WTC11 (cell line): ENCODE measurements at regions not wholly inside any gene's neighbourhood (a gene's known extent, or its start where the extent isn't known, plus 50 kb on each side); places are given as distances from the start of the nearest gene placed in this dataset.

Experiments
- ATAC-seq: fragments of 200-7000 bp; cut with Tn5 transposase; 2 replicates; pipeline ENCODE4 v1.10.0; 2021; ENCODE audit warnings: mild to moderate bottlenecking, moderate library complexity
- CTCF ChIA-PET: fragments of 300-600 bp; sonication (Branson Sonifier 250); formaldehyde crosslinking; loops from one replicate; lab custom pipeline; 2021; ENCODE audit warnings: antibody characterized with exemption; lab: Charles Lee
- POLR2A ChIA-PET: fragments of 350-600 bp; sonication (Branson Sonifier 250); formaldehyde crosslinking; loops from one replicate; lab custom pipeline; 2021; ENCODE audit warnings: antibody characterized with exemption; lab: Charles Lee
- DNase-seq: peaks from one replicate; pipeline ENCODE4 v3.0.0; 2021; ENCODE audit warnings: low spot score
- H3K27ac Mint-ChIP-seq: 2 replicates; pipeline ENCODE4 v1.8.0; 2021; ENCODE audit warnings: mixed read lengths
- H3K27me3 Mint-ChIP-seq: 2 replicates; pipeline ENCODE4 v1.8.0; 2021; ENCODE audit warnings: low read depth, mild to moderate bottlenecking, moderate library complexity, mixed read lengths
- H3K36me3 Mint-ChIP-seq: 2 replicates; pipeline ENCODE4 v1.8.0; 2021; ENCODE audit warnings: mixed read lengths
- H3K4me1 Mint-ChIP-seq: 2 replicates; pipeline ENCODE4 v1.8.0; 2022; ENCODE audit warnings: mixed read lengths
- H3K4me3 Mint-ChIP-seq: 2 replicates; pipeline ENCODE4 v1.8.0; 2021; ENCODE audit warnings: mild to moderate bottlenecking, moderate library complexity, mixed read lengths
- H3K9me3 Mint-ChIP-seq: 2 replicates; pipeline ENCODE4 v1.8.0; 2021; ENCODE audit warnings: mixed read lengths
- CBFB ChIP-seq: sonication (generic); formaldehyde crosslinking; IDR thresholded peaks from 2 replicates; pipeline ENCODE4 v1.8.1; 2022; ENCODE audit warnings: mild to moderate bottlenecking, low read depth, missing genetic modification reagents
- ETV6 ChIP-seq: sonication (generic); formaldehyde crosslinking; IDR thresholded peaks from 2 replicates; pipeline ENCODE4 v1.8.1; 2022; ENCODE audit warnings: mild to moderate bottlenecking, missing genetic modification reagents
- FOXK1 ChIP-seq: sonication (generic); formaldehyde crosslinking; IDR thresholded peaks from 2 replicates; pipeline ENCODE4 v1.8.0; 2022; ENCODE audit warnings: mild to moderate bottlenecking, moderate library complexity, missing genetic modification reagents
- GTF2I ChIP-seq: fragments of 250-450 bp; sonication (Bioruptor Pico); conservative IDR thresholded peaks from 2 replicates; pipeline ENCODE4 v1.4.0; 2021; ENCODE audit warnings: mild to moderate bottlenecking
- HMGA2 ChIP-seq: fragments of 250-450 bp; sonication (Bioruptor Pico); IDR thresholded peaks from 2 replicates; pipeline ENCODE4 v1.4.0; 2021; ENCODE audit warnings: mild to moderate bottlenecking, moderate library complexity
- IRF2 ChIP-seq: sonication (generic); formaldehyde crosslinking; IDR thresholded peaks from 2 replicates; pipeline ENCODE4 v1.8.0; 2022; ENCODE audit warnings: low read depth, missing genetic modification reagents, borderline replicate concordance
- JAZF1 ChIP-seq: fragments of 250-450 bp; sonication (Bioruptor Pico); IDR thresholded peaks from 2 replicates; pipeline ENCODE4 v1.9.0; 2021; ENCODE audit warnings: moderate library complexity, mild to moderate bottlenecking, inconsistent platforms
- MXD4 ChIP-seq: fragments of 250-450 bp; sonication (Bioruptor Pico); IDR thresholded peaks from 2 replicates; pipeline ENCODE4 v1.8.0; 2021; ENCODE audit warnings: mild to moderate bottlenecking, moderate library complexity, borderline replicate concordance
- NFATC4 ChIP-seq: fragments of 250-450 bp; sonication (Bioruptor Pico); IDR thresholded peaks from 2 replicates; pipeline ENCODE4 v1.9.0; 2021; ENCODE audit warnings: mild to moderate bottlenecking
- SMAD3 ChIP-seq: sonication (generic); formaldehyde crosslinking; IDR thresholded peaks from 2 replicates; pipeline ENCODE4 v1.8.0; 2022; ENCODE audit warnings: missing genetic modification reagents, mild to moderate bottlenecking, borderline replicate concordance
- TEAD1 ChIP-seq: sonication (generic); formaldehyde crosslinking; IDR thresholded peaks from 2 replicates; pipeline ENCODE4 v1.8.0; 2022; ENCODE audit warnings: mild to moderate bottlenecking, missing genetic modification reagents
- TEAD4 ChIP-seq: sonication (generic); formaldehyde crosslinking; IDR thresholded peaks from 2 replicates; pipeline ENCODE4 v1.8.0; 2022; ENCODE audit warnings: mild to moderate bottlenecking, missing genetic modification reagents
- ZNF317 ChIP-seq: sonication (generic); formaldehyde crosslinking; IDR thresholded peaks from 2 replicates; pipeline ENCODE4 v1.8.1; 2023; ENCODE audit warnings: low read depth, mild to moderate bottlenecking, moderate library complexity, missing genetic modification reagents, borderline replicate concordance
- TF ChIP-seq, protein P1 (sequence below): sonication (generic); formaldehyde crosslinking; IDR thresholded peaks from 2 replicates; pipeline ENCODE4 v1.8.1; 2022; ENCODE audit warnings: mild to moderate bottlenecking, missing genetic modification reagents, moderate library complexity, borderline replicate concordance
- TF ChIP-seq, protein P2 (sequence below): sonication (generic); formaldehyde crosslinking; IDR thresholded peaks from 2 replicates; pipeline ENCODE4 v1.8.0; 2022; ENCODE audit warnings: mild to moderate bottlenecking, missing genetic modification reagents
- TF ChIP-seq, protein P3 (sequence below): sonication (generic); formaldehyde crosslinking; IDR thresholded peaks from 2 replicates; pipeline ENCODE4 v1.8.0; 2023; ENCODE audit warnings: mild to moderate bottlenecking, missing genetic modification reagents
- TF ChIP-seq, protein P4 (sequence below): sonication (generic); formaldehyde crosslinking; IDR thresholded peaks from 2 replicates; pipeline ENCODE4 v1.8.0; 2022; ENCODE audit warnings: mild to moderate bottlenecking, missing genetic modification reagents
- TF ChIP-seq, protein P5 (sequence below): sonication (generic); formaldehyde crosslinking; IDR thresholded peaks from 2 replicates; pipeline ENCODE4 v1.8.0; 2023; ENCODE audit warnings: missing genetic modification reagents, mild to moderate bottlenecking, borderline replicate concordance
- TF ChIP-seq, protein P6 (sequence below): fragments of 250-450 bp; sonication (Bioruptor Pico); IDR thresholded peaks from 2 replicates; pipeline ENCODE4 v1.9.0; 2021; ENCODE audit warnings: mild to moderate bottlenecking

DNA sequence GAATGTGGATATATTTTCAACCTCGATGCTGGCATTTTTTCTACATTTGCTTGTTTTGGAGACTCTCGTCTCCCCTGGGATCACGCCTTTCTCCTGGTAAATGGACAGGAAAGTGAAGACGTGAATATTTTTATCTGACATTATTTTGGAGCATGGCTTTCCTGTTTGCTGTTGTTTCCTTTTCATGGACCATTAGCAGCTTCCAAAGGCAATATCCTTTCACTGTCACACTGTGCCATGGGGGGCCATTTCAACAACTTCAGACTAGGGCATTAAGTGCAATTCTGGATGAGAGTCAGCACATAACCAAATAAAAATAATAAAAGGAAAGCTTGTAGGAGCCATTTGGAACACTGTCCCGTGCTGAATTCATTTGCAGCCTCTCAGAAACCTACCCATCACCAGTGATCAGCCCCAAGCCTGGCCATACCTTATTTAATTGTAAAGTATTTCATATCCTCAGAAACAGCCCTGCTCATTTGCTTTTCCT lies 75.9 kb upstream of the NEUROD6 start (continued):
- TF ChIP-seq, protein P1, sequence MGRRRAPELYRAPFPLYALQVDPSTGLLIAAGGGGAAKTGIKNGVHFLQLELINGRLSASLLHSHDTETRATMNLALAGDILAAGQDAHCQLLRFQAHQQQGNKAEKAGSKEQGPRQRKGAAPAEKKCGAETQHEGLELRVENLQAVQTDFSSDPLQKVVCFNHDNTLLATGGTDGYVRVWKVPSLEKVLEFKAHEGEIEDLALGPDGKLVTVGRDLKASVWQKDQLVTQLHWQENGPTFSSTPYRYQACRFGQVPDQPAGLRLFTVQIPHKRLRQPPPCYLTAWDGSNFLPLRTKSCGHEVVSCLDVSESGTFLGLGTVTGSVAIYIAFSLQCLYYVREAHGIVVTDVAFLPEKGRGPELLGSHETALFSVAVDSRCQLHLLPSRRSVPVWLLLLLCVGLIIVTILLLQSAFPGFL (CRISPR knock-in tag) = no peak
- no peak for TF ChIP-seq ETV6 (CRISPR knock-in tag)
- no peak for TF ChIP-seq HMGA2
- no peak for TF ChIP-seq FOXK1 (CRISPR knock-in tag)

DNA sequence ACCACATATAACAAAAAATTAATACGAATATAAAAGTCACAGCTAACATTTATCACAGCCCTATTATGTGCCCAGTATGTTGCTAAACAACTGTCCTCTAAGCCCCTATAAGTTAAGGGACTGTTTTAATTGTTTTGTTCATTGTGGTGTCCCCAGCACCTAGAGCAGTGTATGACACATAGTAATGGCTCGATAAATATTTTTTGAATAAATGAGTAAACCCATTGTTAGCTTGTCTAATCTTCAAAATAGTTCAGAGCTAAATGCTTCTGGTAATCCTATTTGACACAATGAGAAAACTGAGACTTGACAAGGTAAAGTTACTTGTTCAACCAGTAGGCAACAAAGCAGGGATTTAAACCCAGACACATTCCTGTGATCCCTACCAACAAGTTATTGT lies 78.4 kb upstream of the NEUROD6 start:
- no peak for ATAC-seq
- Mint-ChIP-seq H3K4me3 (no peak overlapping the region), H3K9me3 (no peaks in the 10 kb centered on the region), H3K27ac (no peak overlapping the region), H3K27me3 (peaks cover 2% of the 10 kb centered on the region; the same call in 1 of the 2 replicates), H3K36me3 (no peaks in the 10 kb centered on the region), H3K4me1 (peaks cover 24% of the 10 kb centered on the region)
- TF ChIP-seq ZNF317 (no peak), CBFB (CRISPR knock-in tag) (no peak), MXD4 (CRISPR knock-in tag) (no peak), SMAD3 (no peak), TEAD4 (no peak), IRF2 (CRISPR knock-in tag) (no peak)
- TF ChIP-seq, protein P2, sequence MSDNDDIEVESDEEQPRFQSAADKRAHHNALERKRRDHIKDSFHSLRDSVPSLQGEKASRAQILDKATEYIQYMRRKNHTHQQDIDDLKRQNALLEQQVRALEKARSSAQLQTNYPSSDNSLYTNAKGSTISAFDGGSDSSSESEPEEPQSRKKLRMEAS (CRISPR knock-in tag) = no peak
- TF ChIP-seq, protein P3, sequence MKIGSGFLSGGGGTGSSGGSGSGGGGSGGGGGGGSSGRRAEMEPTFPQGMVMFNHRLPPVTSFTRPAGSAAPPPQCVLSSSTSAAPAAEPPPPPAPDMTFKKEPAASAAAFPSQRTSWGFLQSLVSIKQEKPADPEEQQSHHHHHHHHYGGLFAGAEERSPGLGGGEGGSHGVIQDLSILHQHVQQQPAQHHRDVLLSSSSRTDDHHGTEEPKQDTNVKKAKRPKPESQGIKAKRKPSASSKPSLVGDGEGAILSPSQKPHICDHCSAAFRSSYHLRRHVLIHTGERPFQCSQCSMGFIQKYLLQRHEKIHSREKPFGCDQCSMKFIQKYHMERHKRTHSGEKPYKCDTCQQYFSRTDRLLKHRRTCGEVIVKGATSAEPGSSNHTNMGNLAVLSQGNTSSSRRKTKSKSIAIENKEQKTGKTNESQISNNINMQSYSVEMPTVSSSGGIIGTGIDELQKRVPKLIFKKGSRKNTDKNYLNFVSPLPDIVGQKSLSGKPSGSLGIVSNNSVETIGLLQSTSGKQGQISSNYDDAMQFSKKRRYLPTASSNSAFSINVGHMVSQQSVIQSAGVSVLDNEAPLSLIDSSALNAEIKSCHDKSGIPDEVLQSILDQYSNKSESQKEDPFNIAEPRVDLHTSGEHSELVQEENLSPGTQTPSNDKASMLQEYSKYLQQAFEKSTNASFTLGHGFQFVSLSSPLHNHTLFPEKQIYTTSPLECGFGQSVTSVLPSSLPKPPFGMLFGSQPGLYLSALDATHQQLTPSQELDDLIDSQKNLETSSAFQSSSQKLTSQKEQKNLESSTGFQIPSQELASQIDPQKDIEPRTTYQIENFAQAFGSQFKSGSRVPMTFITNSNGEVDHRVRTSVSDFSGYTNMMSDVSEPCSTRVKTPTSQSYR (CRISPR knock-in tag) = no peak
- no peak for DNase-seq
- CTCF ChIA-PET = interaction anchor here (2.0 kb wide), 1 partner anchor 24 kb away, joined by 9 read pairs; no protein-coding TSS in a partner anchor
- POLR2A ChIA-PET = interaction anchor here (0.7 kb wide), 1 partner anchor 318 kb away, joined by 3 read pairs; no protein-coding TSS in a partner anchor

DNA sequence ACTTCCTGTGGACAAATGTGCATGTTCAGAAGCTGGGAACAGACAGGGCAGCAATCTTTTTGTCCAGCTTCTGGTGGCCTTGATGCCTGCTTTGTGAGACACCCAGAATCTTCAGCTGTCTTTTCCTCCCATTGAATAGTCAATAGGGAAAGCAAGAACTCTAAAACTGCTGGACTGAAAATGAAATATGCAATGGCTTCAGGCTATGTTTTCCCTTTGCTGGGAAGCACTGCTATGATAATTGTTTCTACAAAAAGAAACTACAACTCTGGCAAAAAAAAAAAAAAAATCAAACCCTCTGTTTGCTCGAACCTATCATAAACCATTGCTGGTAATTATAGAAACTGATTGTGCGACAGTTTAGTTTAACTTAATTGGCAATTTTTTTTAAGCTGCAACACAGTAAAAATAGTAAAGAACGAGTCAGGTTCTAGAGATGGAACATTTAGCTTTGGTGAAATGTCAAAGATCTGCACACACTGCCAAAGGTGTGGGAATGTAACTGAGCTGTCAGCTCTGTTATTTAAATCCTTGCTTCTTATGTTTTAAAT lies 79.1 kb upstream of the NEUROD6 start:
- DNase-seq (no peak), ATAC-seq (no peak)
- no peak overlapping the region for H3K4me3 Mint-ChIP-seq
- H3K36me3 Mint-ChIP-seq = no peaks in the 10 kb centered on the region
- peaks cover 2% of the 10 kb centered on the region; the same call in 1 of the 2 replicates for H3K27me3 Mint-ChIP-seq
- H3K27ac Mint-ChIP-seq = no peak overlapping the region
- POLR2A ChIA-PET = interaction anchor here (0.7 kb wide), 1 partner anchor 317 kb away, joined by 3 read pairs; no protein-coding TSS in a partner anchor
- no peaks in the 10 kb centered on the region for H3K9me3 Mint-ChIP-seq
- peaks cover 24% of the 10 kb centered on the region for H3K4me1 Mint-ChIP-seq
- CTCF ChIA-PET = interaction anchor here (2.0 kb wide), 1 partner anchor 24 kb away, joined by 9 read pairs; no protein-coding TSS in a partner anchor
- TF ChIP-seq, protein P4, sequence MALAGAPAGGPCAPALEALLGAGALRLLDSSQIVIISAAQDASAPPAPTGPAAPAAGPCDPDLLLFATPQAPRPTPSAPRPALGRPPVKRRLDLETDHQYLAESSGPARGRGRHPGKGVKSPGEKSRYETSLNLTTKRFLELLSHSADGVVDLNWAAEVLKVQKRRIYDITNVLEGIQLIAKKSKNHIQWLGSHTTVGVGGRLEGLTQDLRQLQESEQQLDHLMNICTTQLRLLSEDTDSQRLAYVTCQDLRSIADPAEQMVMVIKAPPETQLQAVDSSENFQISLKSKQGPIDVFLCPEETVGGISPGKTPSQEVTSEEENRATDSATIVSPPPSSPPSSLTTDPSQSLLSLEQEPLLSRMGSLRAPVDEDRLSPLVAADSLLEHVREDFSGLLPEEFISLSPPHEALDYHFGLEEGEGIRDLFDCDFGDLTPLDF (CRISPR knock-in tag) = no peak
- no peak for TF ChIP-seq IRF2 (CRISPR knock-in tag)
- TF ChIP-seq, protein P5, sequence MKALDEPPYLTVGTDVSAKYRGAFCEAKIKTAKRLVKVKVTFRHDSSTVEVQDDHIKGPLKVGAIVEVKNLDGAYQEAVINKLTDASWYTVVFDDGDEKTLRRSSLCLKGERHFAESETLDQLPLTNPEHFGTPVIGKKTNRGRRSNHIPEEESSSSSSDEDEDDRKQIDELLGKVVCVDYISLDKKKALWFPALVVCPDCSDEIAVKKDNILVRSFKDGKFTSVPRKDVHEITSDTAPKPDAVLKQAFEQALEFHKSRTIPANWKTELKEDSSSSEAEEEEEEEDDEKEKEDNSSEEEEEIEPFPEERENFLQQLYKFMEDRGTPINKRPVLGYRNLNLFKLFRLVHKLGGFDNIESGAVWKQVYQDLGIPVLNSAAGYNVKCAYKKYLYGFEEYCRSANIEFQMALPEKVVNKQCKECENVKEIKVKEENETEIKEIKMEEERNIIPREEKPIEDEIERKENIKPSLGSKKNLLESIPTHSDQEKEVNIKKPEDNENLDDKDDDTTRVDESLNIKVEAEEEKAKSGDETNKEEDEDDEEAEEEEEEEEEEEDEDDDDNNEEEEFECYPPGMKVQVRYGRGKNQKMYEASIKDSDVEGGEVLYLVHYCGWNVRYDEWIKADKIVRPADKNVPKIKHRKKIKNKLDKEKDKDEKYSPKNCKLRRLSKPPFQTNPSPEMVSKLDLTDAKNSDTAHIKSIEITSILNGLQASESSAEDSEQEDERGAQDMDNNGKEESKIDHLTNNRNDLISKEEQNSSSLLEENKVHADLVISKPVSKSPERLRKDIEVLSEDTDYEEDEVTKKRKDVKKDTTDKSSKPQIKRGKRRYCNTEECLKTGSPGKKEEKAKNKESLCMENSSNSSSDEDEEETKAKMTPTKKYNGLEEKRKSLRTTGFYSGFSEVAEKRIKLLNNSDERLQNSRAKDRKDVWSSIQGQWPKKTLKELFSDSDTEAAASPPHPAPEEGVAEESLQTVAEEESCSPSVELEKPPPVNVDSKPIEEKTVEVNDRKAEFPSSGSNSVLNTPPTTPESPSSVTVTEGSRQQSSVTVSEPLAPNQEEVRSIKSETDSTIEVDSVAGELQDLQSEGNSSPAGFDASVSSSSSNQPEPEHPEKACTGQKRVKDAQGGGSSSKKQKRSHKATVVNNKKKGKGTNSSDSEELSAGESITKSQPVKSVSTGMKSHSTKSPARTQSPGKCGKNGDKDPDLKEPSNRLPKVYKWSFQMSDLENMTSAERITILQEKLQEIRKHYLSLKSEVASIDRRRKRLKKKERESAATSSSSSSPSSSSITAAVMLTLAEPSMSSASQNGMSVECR (CRISPR knock-in tag) = no peak
- TF ChIP-seq GTF2I = no peak
- no peak for TF ChIP-seq NFATC4
- no peak for TF ChIP-seq TEAD1
- TF ChIP-seq JAZF1 (CRISPR knock-in tag) = no peak
- TF ChIP-seq, protein P6, sequence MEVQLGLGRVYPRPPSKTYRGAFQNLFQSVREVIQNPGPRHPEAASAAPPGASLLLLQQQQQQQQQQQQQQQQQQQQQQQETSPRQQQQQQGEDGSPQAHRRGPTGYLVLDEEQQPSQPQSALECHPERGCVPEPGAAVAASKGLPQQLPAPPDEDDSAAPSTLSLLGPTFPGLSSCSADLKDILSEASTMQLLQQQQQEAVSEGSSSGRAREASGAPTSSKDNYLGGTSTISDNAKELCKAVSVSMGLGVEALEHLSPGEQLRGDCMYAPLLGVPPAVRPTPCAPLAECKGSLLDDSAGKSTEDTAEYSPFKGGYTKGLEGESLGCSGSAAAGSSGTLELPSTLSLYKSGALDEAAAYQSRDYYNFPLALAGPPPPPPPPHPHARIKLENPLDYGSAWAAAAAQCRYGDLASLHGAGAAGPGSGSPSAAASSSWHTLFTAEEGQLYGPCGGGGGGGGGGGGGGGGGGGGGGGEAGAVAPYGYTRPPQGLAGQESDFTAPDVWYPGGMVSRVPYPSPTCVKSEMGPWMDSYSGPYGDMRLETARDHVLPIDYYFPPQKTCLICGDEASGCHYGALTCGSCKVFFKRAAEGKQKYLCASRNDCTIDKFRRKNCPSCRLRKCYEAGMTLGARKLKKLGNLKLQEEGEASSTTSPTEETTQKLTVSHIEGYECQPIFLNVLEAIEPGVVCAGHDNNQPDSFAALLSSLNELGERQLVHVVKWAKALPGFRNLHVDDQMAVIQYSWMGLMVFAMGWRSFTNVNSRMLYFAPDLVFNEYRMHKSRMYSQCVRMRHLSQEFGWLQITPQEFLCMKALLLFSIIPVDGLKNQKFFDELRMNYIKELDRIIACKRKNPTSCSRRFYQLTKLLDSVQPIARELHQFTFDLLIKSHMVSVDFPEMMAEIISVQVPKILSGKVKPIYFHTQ (CRISPR knock-in tag) = no peak
